Tibial nerve (tissue), 4 donors: ENCODE measurements at regions not wholly inside any gene's neighbourhood (a gene's known extent, or its start where the extent isn't known, plus 50 kb on each side); places are given as distances from the start of the nearest gene placed in this dataset.

ENCODE experiments used
- DNase-seq, 2 donors: peaks; one replicate each; pipeline ENCODE4 v3.0.0-alpha.2; 2019; ENCODE audit warnings: low spot score in 2 of 2
- H3K27ac ChIP-seq, 4 donors: fragments of 200-600 bp; sonication (generic) in 3 of 4; one replicate each; pipeline ENCODE4 v1.5.1; 2017 to 2019; ENCODE audit warnings: mild to moderate bottlenecking in 1 of 4
- H3K27me3 ChIP-seq, 2 donors: fragments of 200-600 bp; sonication (generic) in 1 of 2; one replicate each; pipeline versions ENCODE4 v1.5.1 to v1.6.0; 2017 to 2019
- H3K36me3 ChIP-seq, 3 donors: fragments of 200-600 bp; sonication (generic); one replicate each; pipeline ENCODE4 v1.5.1; 2018 to 2019
- H3K4me1 ChIP-seq, 4 donors: fragments of 200-600 bp; sonication (generic) in 3 of 4; one replicate each; pipeline ENCODE4 v1.5.1; 2017 to 2019
- H3K4me3 ChIP-seq, 4 donors: fragments of 200-600 bp; sonication (generic) in 3 of 4; one replicate each; pipeline ENCODE4 v1.5.1; 2017 to 2019; ENCODE audit warnings: mild to moderate bottlenecking in 1 of 4, moderate library complexity in 1 of 4
- H3K9me3 ChIP-seq, 4 donors: fragments of 200-600 bp; sonication (generic) in 3 of 4; one replicate each; pipeline ENCODE4 v1.5.1; 2017 to 2019
- CTCF ChIP-seq, 5 experiments: fragments of 200-600 bp in 3 of 5; fragments of 450-650 bp in 2 of 5; sonication (generic) in 3 of 5; IDR thresholded peaks; one replicate each; pipeline ENCODE4 v1.5.1; 2016 to 2019; ENCODE audit warnings: antibody characterized with exemption in 5 of 5, mild to moderate bottlenecking in 3 of 5, moderate library complexity in 2 of 5
- EP300 ChIP-seq, 2 donors: sonication (generic); formaldehyde crosslinking; IDR thresholded peaks; one replicate each; pipeline ENCODE4 v1.6.1; 2017; ENCODE audit warnings: antibody characterized with exemption in 2 of 2, mild to moderate bottlenecking in 1 of 2
- POLR2A ChIP-seq, 2 donors: fragments of 450-650 bp; IDR thresholded peaks; one replicate each; pipeline ENCODE4 v1.6.1; 2017; ENCODE audit warnings: antibody characterized with exemption in 2 of 2, mild to moderate bottlenecking in 2 of 2, moderate library complexity in 2 of 2
- WGBS, 2 donors: methylation state at CpG; one replicate each; pipeline ENCODE4 v1.1.5; 2018; 5-methylcytosine and 5-hydroxymethylcytosine counted together

- TF ChIP-seq POLR2A (IDR thresholded peaks at IDR 0.05) (no peak), EP300 (IDR thresholded peaks at IDR 0.05) (no peak), CTCF (IDR thresholded peaks at IDR 0.05) (no peak)
- no peaks in the 10 kb centered on the region for H3K9me3 ChIP-seq
- DNase-seq: no peak
Measured at GRCh38 chr3:110811050-110811449, 260.6 kb upstream of the NECTIN3 start.

GRCh38 chr3:110813541-110813940, 258.1 kb upstream of the NECTIN3 start:
- TF ChIP-seq POLR2A (IDR thresholded peaks at IDR 0.05): no peak
- TF ChIP-seq CTCF (IDR thresholded peaks at IDR 0.05): no peak
- TF ChIP-seq EP300 (IDR thresholded peaks at IDR 0.05): no peak
- DNase-seq: no peak
- H3K36me3 ChIP-seq: no peaks in the 10 kb centered on the region
- H3K27ac ChIP-seq: no peak overlapping the region
- H3K4me1 ChIP-seq: no peaks in the 10 kb centered on the region
- no peaks in the 10 kb centered on the region for H3K27me3 ChIP-seq
- no peak overlapping the region for H3K4me3 ChIP-seq
- 81 to 93% methylated on average over 2 of the region's 2 CpGs for WGBS, 2 donors
- no peaks in the 10 kb centered on the region for H3K9me3 ChIP-seq

More at GRCh38 chr3:110811050-110811449, 260.6 kb upstream of the NECTIN3 start:
- H3K36me3 ChIP-seq: no peaks in the 10 kb centered on the region
- no peak overlapping the region for H3K27ac ChIP-seq
- H3K4me3 ChIP-seq: no peak overlapping the region
- no peaks in the 10 kb centered on the region for H3K4me1 ChIP-seq
- no peaks in the 10 kb centered on the region for H3K27me3 ChIP-seq

- 63 to 65% methylated on average over 5 of the region's 5 CpGs for whole genome bisulfite sequencing, 2 donors
- no peak overlapping the region for H3K27ac ChIP-seq
- no peak for DNase-seq
- no peak overlapping the region for H3K4me3 ChIP-seq
- H3K36me3 ChIP-seq: no peaks in the 10 kb centered on the region
- H3K4me1 ChIP-seq: no peaks in the 10 kb centered on the region
- TF ChIP-seq CTCF (IDR thresholded peaks at IDR 0.05): no peak
- no peak for TF ChIP-seq POLR2A (IDR thresholded peaks at IDR 0.05)
- TF ChIP-seq EP300 (IDR thresholded peaks at IDR 0.05): no peak
- H3K9me3 ChIP-seq: no peaks in the 10 kb centered on the region
- no peaks in the 10 kb centered on the region for H3K27me3 ChIP-seq
Measured at GRCh38 chr3:110814170-110815007, 257.2 kb upstream of the NECTIN3 start.

- 8 to 24% methylated on average over 1 of the region's 1 CpG for WGBS, 2 donors
- TF ChIP-seq CTCF (IDR thresholded peaks at IDR 0.05): no peak
- TF ChIP-seq EP300 (IDR thresholded peaks at IDR 0.05): no peak
- TF ChIP-seq POLR2A (IDR thresholded peaks at IDR 0.05): no peak
- no peaks in the 10 kb centered on the region for H3K27me3 ChIP-seq
- no peak for DNase-seq
- no peak overlapping the region for H3K27ac ChIP-seq
- H3K4me3 ChIP-seq: no peak overlapping the region
- no peaks in the 10 kb centered on the region for H3K9me3 ChIP-seq
- H3K4me1 ChIP-seq: no peaks in the 10 kb centered on the region
- H3K36me3 ChIP-seq: no peaks in the 10 kb centered on the region
Measured at GRCh38 chr3:110815008-110815583, 256.5 kb upstream of the NECTIN3 start.

- Histone ChIP-seq H3K4me1 (no peaks in the 10 kb centered on the region), H3K9me3 (no peaks in the 10 kb centered on the region), H3K27me3 (no peaks in the 10 kb centered on the region), H3K27ac (no peak overlapping the region), H3K36me3 (no peaks in the 10 kb centered on the region), H3K4me3 (no peak overlapping the region)
- no peak for DNase-seq
- TF ChIP-seq EP300 (IDR thresholded peaks at IDR 0.05) (no peak), CTCF (IDR thresholded peaks at IDR 0.05) (no peak), POLR2A (IDR thresholded peaks at IDR 0.05) (no peak)
- 80 to 92% methylated on average over 1 of the region's 1 CpG for WGBS, 2 donors
Measured at GRCh38 chr3:110816008-110816407, 255.6 kb upstream of the NECTIN3 start.
